ENCODE measurements at regions not wholly inside any gene's neighbourhood (a gene's known extent, or its start where the extent isn't known, plus 50 kb on each side); places are given as distances from the start of the nearest gene placed in this dataset.

- Histone ChIP-seq H3K4me2 (ENCODE audit: low read length) (no peak overlapping the region), H3K79me2 (ENCODE audit: low read length) (no peaks in the 10 kb centered on the region), H3K27me3 (ENCODE audit: low read depth, low read length) (no peaks in the 10 kb centered on the region), H3K4me3 (ENCODE audit: low read length) (no peak overlapping the region), H3K4me1 (ENCODE audit: low read length) (peaks cover 17% of the 10 kb centered on the region), H3K36me3 (replicated peaks; ENCODE audit: low read depth, low read length) (no peaks in the 10 kb centered on the region), H2AFZ (ENCODE audit: low read depth, low read length) (no peak overlapping the region), H3K9ac (ENCODE audit: low read length) (no peak overlapping the region), H3K9me3 (ENCODE audit: insufficient read depth, low read length) (no peaks in the 10 kb centered on the region), H4K20me1 (ENCODE audit: insufficient read depth, low read length) (no peaks in the 10 kb centered on the region), H3K27ac (ENCODE audit: low read length) (no peak overlapping the region)
- TF ChIP-seq, protein P1, sequence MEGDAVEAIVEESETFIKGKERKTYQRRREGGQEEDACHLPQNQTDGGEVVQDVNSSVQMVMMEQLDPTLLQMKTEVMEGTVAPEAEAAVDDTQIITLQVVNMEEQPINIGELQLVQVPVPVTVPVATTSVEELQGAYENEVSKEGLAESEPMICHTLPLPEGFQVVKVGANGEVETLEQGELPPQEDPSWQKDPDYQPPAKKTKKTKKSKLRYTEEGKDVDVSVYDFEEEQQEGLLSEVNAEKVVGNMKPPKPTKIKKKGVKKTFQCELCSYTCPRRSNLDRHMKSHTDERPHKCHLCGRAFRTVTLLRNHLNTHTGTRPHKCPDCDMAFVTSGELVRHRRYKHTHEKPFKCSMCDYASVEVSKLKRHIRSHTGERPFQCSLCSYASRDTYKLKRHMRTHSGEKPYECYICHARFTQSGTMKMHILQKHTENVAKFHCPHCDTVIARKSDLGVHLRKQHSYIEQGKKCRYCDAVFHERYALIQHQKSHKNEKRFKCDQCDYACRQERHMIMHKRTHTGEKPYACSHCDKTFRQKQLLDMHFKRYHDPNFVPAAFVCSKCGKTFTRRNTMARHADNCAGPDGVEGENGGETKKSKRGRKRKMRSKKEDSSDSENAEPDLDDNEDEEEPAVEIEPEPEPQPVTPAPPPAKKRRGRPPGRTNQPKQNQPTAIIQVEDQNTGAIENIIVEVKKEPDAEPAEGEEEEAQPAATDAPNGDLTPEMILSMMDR (IDR thresholded peaks at IDR 0.05; ENCODE audit: low read depth, low read length): no peak
- no peak for TF ChIP-seq EZH2phosphoT487 (IDR thresholded peaks at IDR 0.05; ENCODE audit: low read depth)
Measured at GRCh38 chr11:26780376-26781085, 58.7 kb upstream of the SLC5A12 start.

GRCh38 chr11:26782220-26782965, 60.5 kb upstream of the SLC5A12 start:
- no peak overlapping the region for H2AFZ ChIP-seq (ENCODE audit: low read depth, low read length)
- no peaks in the 10 kb centered on the region for H3K79me2 ChIP-seq (ENCODE audit: low read length)
- no peak overlapping the region for H3K4me2 ChIP-seq (ENCODE audit: low read length)
- H3K27me3 ChIP-seq (ENCODE audit: low read depth, low read length): no peaks in the 10 kb centered on the region
- H3K9ac ChIP-seq (ENCODE audit: low read length): no peak overlapping the region
- H3K4me1 ChIP-seq (ENCODE audit: low read length): peaks cover 17% of the 10 kb centered on the region
- H3K4me3 ChIP-seq (ENCODE audit: low read length): no peak overlapping the region
- no peak overlapping the region for H3K27ac ChIP-seq (ENCODE audit: low read length)
- no peak for TF ChIP-seq EZH2phosphoT487 (IDR thresholded peaks at IDR 0.05; ENCODE audit: low read depth)
- TF ChIP-seq, protein P1 (IDR thresholded peaks at IDR 0.05; ENCODE audit: low read depth, low read length): no peak
- no peaks in the 10 kb centered on the region for H4K20me1 ChIP-seq (ENCODE audit: insufficient read depth, low read length)
- H3K9me3 ChIP-seq (ENCODE audit: insufficient read depth, low read length): no peaks in the 10 kb centered on the region
- H3K36me3 ChIP-seq (replicated peaks; ENCODE audit: low read depth, low read length): no peaks in the 10 kb centered on the region

DNA sequence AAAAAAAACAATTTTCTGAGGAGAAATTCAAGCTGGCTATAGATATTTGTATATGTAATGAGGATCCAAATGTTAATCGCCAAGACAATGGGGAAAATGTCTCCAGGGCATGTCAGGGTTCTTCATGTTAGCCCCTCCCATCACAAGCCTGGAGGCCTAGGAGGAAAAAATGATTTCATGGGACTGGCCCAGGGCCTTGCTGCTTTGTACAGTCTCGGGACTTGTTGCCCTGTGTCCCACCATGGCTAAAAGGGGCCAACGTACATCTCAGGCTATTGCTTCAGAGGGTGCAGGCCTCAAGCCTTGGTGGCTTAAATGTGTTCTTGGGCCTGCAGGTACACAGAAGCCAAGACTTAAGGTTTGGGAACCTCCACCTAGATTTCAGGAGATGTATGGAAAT, 62.1 kb upstream of the SLC5A12 start:
- Histone ChIP-seq H3K4me2 (ENCODE audit: low read length) (no peak overlapping the region), H3K9me3 (ENCODE audit: insufficient read depth, low read length) (no peaks in the 10 kb centered on the region)

DNA sequence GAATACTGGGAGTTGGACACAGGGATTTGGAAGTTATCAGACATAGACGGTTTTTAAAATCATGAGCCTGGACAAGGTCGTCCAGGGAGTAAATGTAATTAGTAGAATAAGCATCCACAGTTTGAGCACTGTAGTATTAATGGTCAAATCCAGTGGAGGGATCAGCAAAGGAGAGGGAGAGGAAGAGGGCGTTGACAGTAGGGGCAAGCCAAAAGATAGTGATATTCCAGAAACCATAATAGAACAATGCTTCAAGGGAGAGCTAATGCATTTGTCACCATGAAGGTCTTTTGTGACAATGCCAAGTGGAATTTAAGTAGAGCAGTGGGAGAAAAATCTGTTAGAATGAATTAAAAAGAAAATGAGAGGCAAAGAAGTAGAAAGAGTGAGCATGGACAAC, 68.9 kb upstream of the SLC5A12 start:
- H2AFZ ChIP-seq (ENCODE audit: low read depth, low read length): no peak overlapping the region
- H3K4me2 ChIP-seq (ENCODE audit: low read length): no peak overlapping the region
- H3K27ac ChIP-seq (ENCODE audit: low read length): no peak overlapping the region
- TF ChIP-seq, protein P1 (IDR thresholded peaks at IDR 0.05; ENCODE audit: low read depth, low read length): no peak
- no peak for TF ChIP-seq EZH2phosphoT487 (IDR thresholded peaks at IDR 0.05; ENCODE audit: low read depth)
- H4K20me1 ChIP-seq (ENCODE audit: insufficient read depth, low read length): no peaks in the 10 kb centered on the region
- H3K9me3 ChIP-seq (ENCODE audit: insufficient read depth, low read length): no peaks in the 10 kb centered on the region
- no peaks in the 10 kb centered on the region for H3K79me2 ChIP-seq (ENCODE audit: low read length)
- no peaks in the 10 kb centered on the region for H3K36me3 ChIP-seq (replicated peaks; ENCODE audit: low read depth, low read length)
- H3K4me1 ChIP-seq (ENCODE audit: low read length): peaks cover 8% of the 10 kb centered on the region
- no peak overlapping the region for H3K9ac ChIP-seq (ENCODE audit: low read length)
- no peak overlapping the region for H3K4me3 ChIP-seq (ENCODE audit: low read length)
- no peaks in the 10 kb centered on the region for H3K27me3 ChIP-seq (ENCODE audit: low read depth, low read length)

More for the DNA sequence above, 62.1 kb upstream of the SLC5A12 start:
- Histone ChIP-seq H3K4me1 (ENCODE audit: low read length) (peaks cover 5% of the 10 kb centered on the region), H3K9ac (ENCODE audit: low read length) (no peak overlapping the region), H3K79me2 (ENCODE audit: low read length) (no peaks in the 10 kb centered on the region), H3K4me3 (ENCODE audit: low read length) (no peak overlapping the region), H3K36me3 (replicated peaks; ENCODE audit: low read depth, low read length) (no peaks in the 10 kb centered on the region), H4K20me1 (ENCODE audit: insufficient read depth, low read length) (no peaks in the 10 kb centered on the region), H2AFZ (ENCODE audit: low read depth, low read length) (no peak overlapping the region), H3K27me3 (ENCODE audit: low read depth, low read length) (no peaks in the 10 kb centered on the region), H3K27ac (ENCODE audit: low read length) (no peak overlapping the region)
- no peak for TF ChIP-seq EZH2phosphoT487 (IDR thresholded peaks at IDR 0.05; ENCODE audit: low read depth)
- TF ChIP-seq, protein P1 (IDR thresholded peaks at IDR 0.05; ENCODE audit: low read depth, low read length): no peak
